ENCODE measurements at regions not wholly inside any gene's neighbourhood (a gene's known extent, or its start where the extent isn't known, plus 50 kb on each side); places are given as distances from the start of the nearest gene placed in this dataset.

GRCh38 chr18:32823226-32823625 lies 50.4 kb upstream of the KLHL14 start:
- Histone ChIP-seq H2AFZ (ENCODE audit: control insufficient read depth, low read depth, low read length) (no peak overlapping the region), H3K4me1 (ENCODE audit: control insufficient read depth, insufficient read depth, low read length) (no peaks in the 10 kb centered on the region), H3K9me3 (replicated peaks; ENCODE audit: control insufficient read depth, insufficient read depth, low read length) (no peaks in the 10 kb centered on the region), H3K4me2 (ENCODE audit: control insufficient read depth, insufficient read depth) (no peak overlapping the region), H3K9ac (ENCODE audit: control insufficient read depth, insufficient read depth, low read length) (no peak overlapping the region), H3K79me2 (ENCODE audit: control insufficient read depth, insufficient read depth, low read length) (no peaks in the 10 kb centered on the region), H4K20me1 (ENCODE audit: control insufficient read depth, insufficient read depth) (no peaks in the 10 kb centered on the region), H3K27ac (ENCODE audit: control insufficient read depth, insufficient read depth) (no peak overlapping the region), H3K36me3 (ENCODE audit: control insufficient read depth in 2 of 2, insufficient read depth in 2 of 2, low read length in 1 of 2) (no peaks in the 10 kb centered on the region), H3K27me3 (replicated peaks in 1 of 2; ENCODE audit: control insufficient read depth in 2 of 2, insufficient read depth in 2 of 2, low read length in 1 of 2) (no peaks in the 10 kb centered on the region), H3K4me3 (no peak overlapping the region)
- no TSS peak for BruUV-seq (replicated peaks)
- no peak for FAIRE-seq
- RAD21 ChIA-PET (ENCODE audit: unreplicated experiment) = no interaction called here
- DNase-seq (ENCODE audit: low read depth, low spot score) = no peak
- in situ Hi-C loops (cut with MboI) (no loop called here), intact Hi-C loops (cut with micrococcal nuclease; ENCODE audit: unreplicated experiment) (no loop called here)
- POLR2A ChIA-PET = no interaction called here
- CTCF ChIA-PET = no interaction called here
- SMC1A ChIA-PET (ENCODE audit: uncharacterized antibody, unreplicated experiment) = no interaction called here
- ATAC-seq = no peak
- WGBS (ENCODE audit: insufficient coverage, insufficient replicate concordance, low lambda C conversion rate, missing lambda C conversion rate) = 37% methylated on average over 6 of the region's 6 CpGs
- TF ChIP-seq ETV6 (conservative IDR thresholded peaks at IDR 0.05 in 1 of 2, IDR thresholded peaks at IDR 0.05 in 1 of 2; ENCODE audit: borderline replicate concordance in 1 of 2, low read depth in 1 of 2) (no peak), RCOR1 (conservative IDR thresholded peaks at IDR 0.05; ENCODE audit: low read depth, low read length) (no peak), CREB1 (IDR thresholded peaks at IDR 0.05; ENCODE audit: low read depth) (no peak), ZNF24 (IDR thresholded peaks at IDR 0.05) (no peak), LARP7 (IDR thresholded peaks at IDR 0.05) (no peak), NFIC (IDR thresholded peaks at IDR 0.05; ENCODE audit: low read depth, low read length) (no peak), STAT3 (IDR thresholded peaks at IDR 0.05; ENCODE audit: low read depth, low read length) (no peak), NRF1 (conservative IDR thresholded peaks at IDR 0.05; ENCODE audit: low read depth, low read length) (no peak), MAX (IDR thresholded peaks at IDR 0.05; ENCODE audit: low read depth, low read length) (no peak), NFYB (IDR thresholded peaks at IDR 0.05; ENCODE audit: insufficient read depth, low read depth, low read length) (no peak), ZNF274 (IDR thresholded peaks at IDR 0.05; ENCODE audit: insufficient read depth, insufficient read length) (no peak), E2F4 (IDR thresholded peaks at IDR 0.05; ENCODE audit: low read depth, low read length) (no peak), RELA (IDR thresholded peaks at IDR 0.05; ENCODE audit: borderline replicate concordance, partially characterized antibody) (no peak)

Measured in GM12878 (cell line).